HCT116 (cell line): ENCODE measurements at regions not wholly inside any gene's neighbourhood (a gene's known extent, or its start where the extent isn't known, plus 50 kb on each side); places are given as distances from the start of the nearest gene placed in this dataset.

Experiments
- ATAC-seq: fragments of 200-7000 bp; cut with Tn5 transposase; 2 replicates; pipeline ENCODE4 v1.9.1; 2020; ENCODE audit warnings: mild to moderate bottlenecking, moderate library complexity
- BruUV-seq: library from RNA; stranded (reverse); fragments of 400-500 nt; replicated peaks from 2 replicates; lab custom pipeline; 2021; lab: Mats Ljungman, UMichigan
- CTCF ChIA-PET: fragments of 300-600 bp; sonication (Branson Sonifier 250); formaldehyde crosslinking; loops from one replicate; lab custom pipeline; 2021; ENCODE audit warnings: antibody characterized with exemption; lab: Charles Lee
- POLR2A ChIA-PET: fragments of 300-600, 350-600 bp; sonication (Branson Sonifier 250); formaldehyde crosslinking; loops from one replicate; lab custom pipeline; 2021; ENCODE audit warnings: antibody characterized with exemption; lab: Charles Lee
- RAD21 ChIA-PET, 2 experiments: fragments of 300-600 bp; sonication (Branson Sonifier 250); formaldehyde crosslinking; loops; one replicate each; lab custom pipeline; 2023; ENCODE audit warnings: low total read pairs in 2 of 2; ENCODE audit not compliant: uncharacterized antibody in 2 of 2, unreplicated experiment in 2 of 2, low non-redundant PET in 1 of 2; lab: Charles Lee
- DNase-seq: peaks from one replicate; pipeline ENCODE4 v3.0.0-alpha.2; 2010; ENCODE audit warnings: low read depth, low spot score
- H2AFZ ChIP-seq: fragments of 200-600 bp; shearing (Covaris generic), sonication (generic); 2 replicates; pipeline ENCODE4 v1.6.1; 2017; ENCODE audit warnings: low read depth, mixed run types, mixed read lengths, antibody characterized with exemption, low read length; ENCODE audit not compliant: poor library complexity, severe bottlenecking
- H3K27ac ChIP-seq: 2 replicates; pipeline ENCODE4 v1.5.1; 2012; ENCODE audit warnings: low read depth, low read length
- H3K27me3 ChIP-seq: fragments of 200-600 bp; sonication (generic); 2 replicates; pipeline ENCODE4 v1.6.1; 2016; ENCODE audit warnings: mixed run types, low read length, mixed read lengths; ENCODE audit not compliant: insufficient read depth
- H3K36me3 ChIP-seq, 2 experiments: fragments of 200-500 bp in 1 of 2; fragments of 200-600 bp in 1 of 2; sonication (Bioruptor generic) in 1 of 2; sonication (generic) in 1 of 2; 2 replicates each; pipeline versions ENCODE4 v1.5.1 to v1.6.1; 2014 to 2016; ENCODE audit warnings: low read length in 2 of 2, inconsistent platforms in 1 of 2, mixed read lengths in 1 of 2, mixed run types in 1 of 2; ENCODE audit not compliant: insufficient read depth in 2 of 2, control insufficient read depth in 1 of 2
- H3K4me1 ChIP-seq, 2 experiments: fragments of 200-600 bp in 1 of 2; sonication (generic) in 1 of 2; 2 replicates each; pipeline versions ENCODE4 v1.5.1 to v1.6.1; 2012 to 2017; ENCODE audit warnings: low read length in 2 of 2, inconsistent platforms in 1 of 2, mild to moderate bottlenecking in 1 of 2, mixed read lengths in 1 of 2, mixed run types in 1 of 2, moderate library complexity in 1 of 2; ENCODE audit not compliant: insufficient read depth in 2 of 2, control insufficient read depth in 1 of 2
- H3K4me2 ChIP-seq: fragments of 200-600 bp; sonication (generic); 2 replicates; pipeline ENCODE4 v1.6.1; 2017; ENCODE audit warnings: mixed run types, low read length, mixed read lengths
- H3K4me3 ChIP-seq, 2 experiments: fragments of 200-600 bp in 1 of 2; sonication (generic) in 1 of 2; replicated peaks in 1 of 2; 2 replicates each; pipeline ENCODE4 v1.5.1; 2011 to 2016; ENCODE audit warnings: low read length in 2 of 2, control low read depth in 1 of 2, low read depth in 1 of 2, mild to moderate bottlenecking in 1 of 2, mixed read lengths in 1 of 2, mixed run types in 1 of 2
- H3K79me2 ChIP-seq: fragments of 200-600 bp; sonication (generic); 2 replicates; pipeline ENCODE4 v1.6.1; 2017; ENCODE audit warnings: mild to moderate bottlenecking, mixed run types, low read length, moderate library complexity, mixed read lengths; ENCODE audit not compliant: insufficient read depth
- H3K9ac ChIP-seq: fragments of 200-600 bp; sonication (generic); 2 replicates; pipeline ENCODE4 v1.6.1; 2016; ENCODE audit warnings: low read length, mixed read lengths
- H3K9me2 ChIP-seq: fragments of 200-600 bp; sonication (generic), shearing (Covaris generic); 2 replicates; pipeline ENCODE4 v1.6.1; 2017; ENCODE audit warnings: mixed run types, mild to moderate bottlenecking, moderate library complexity; ENCODE audit not compliant: insufficient read depth
- H3K9me3 ChIP-seq, 2 experiments: fragments of 200-500 bp in 1 of 2; fragments of 200-600 bp in 1 of 2; sonication (Bioruptor generic) in 1 of 2; sonication (generic) in 1 of 2; 2 replicates each; pipeline ENCODE4 v1.6.1; 2014 to 2017; ENCODE audit warnings: low read length in 2 of 2, mixed read lengths in 2 of 2, inconsistent platforms in 1 of 2, low read depth in 1 of 2, mild to moderate bottlenecking in 1 of 2, mixed run types in 1 of 2, moderate library complexity in 1 of 2; ENCODE audit not compliant: control insufficient read depth in 1 of 2, insufficient read depth in 1 of 2
- H4K20me1 ChIP-seq: fragments of 200-600 bp; sonication (generic), shearing (Covaris generic); 2 replicates; pipeline ENCODE4 v1.6.1; 2017; ENCODE audit warnings: mixed run types, mild to moderate bottlenecking, moderate library complexity; ENCODE audit not compliant: insufficient read depth
- CEBPB ChIP-seq: IDR thresholded peaks from 2 replicates; pipeline ENCODE4 v1.6.1; 2012; ENCODE audit warnings: low read depth
- EZH2 ChIP-seq: fragments of 200-600 bp; sonication (generic); IDR thresholded peaks from 2 replicates; pipeline ENCODE4 v1.6.1; 2017; ENCODE audit warnings: antibody characterized with exemption, mixed run types
- EZH2phosphoT487 ChIP-seq: fragments of 200-600 bp; IDR thresholded peaks from 2 replicates; pipeline ENCODE4 v1.6.1; 2018; ENCODE audit warnings: antibody characterized with exemption, borderline replicate concordance
- JUND ChIP-seq: IDR thresholded peaks from 2 replicates; pipeline ENCODE4 v1.6.1; 2012
- POLR2A ChIP-seq: IDR thresholded peaks from 2 replicates; pipeline ENCODE4 v1.7.0; 2011; ENCODE audit warnings: borderline replicate concordance; ENCODE audit not compliant: insufficient read depth, insufficient read length; ENCODE audit errors: extremely low read depth
- POLR2AphosphoS5 ChIP-seq: IDR thresholded peaks from 2 replicates; pipeline ENCODE4 v1.6.1; 2011; ENCODE audit warnings: mild to moderate bottlenecking, low read depth, low read length, moderate library complexity
- SIN3A ChIP-seq: IDR thresholded peaks from 2 replicates; pipeline ENCODE4 v1.6.1; 2012; ENCODE audit warnings: low read depth
- SRF ChIP-seq: IDR thresholded peaks from 2 replicates; pipeline ENCODE4 v1.6.1; 2012; ENCODE audit warnings: low read depth
- YY1 ChIP-seq: IDR thresholded peaks from 2 replicates; pipeline ENCODE4 v1.6.1; 2011; ENCODE audit warnings: low read length, low read depth, moderate library complexity, mild to moderate bottlenecking; ENCODE audit not compliant: insufficient replicate concordance; ENCODE audit errors: extremely low read depth
- ZFX ChIP-seq: fragments of 450-650 bp; IDR thresholded peaks from 2 replicates; pipeline ENCODE4 v1.6.1; 2017
- ZNF274 ChIP-seq: fragments of 200-500 bp; sonication (Bioruptor generic); IDR thresholded peaks from 2 replicates; pipeline ENCODE4 v1.6.1; 2014; ENCODE audit warnings: mild to moderate bottlenecking, low read depth, low read length, inconsistent platforms
- intact Hi-C: fragments of 100-400 bp; cut with micrococcal nuclease; formaldehyde crosslinking; loops from 2 replicates; pipeline ENCODE4 v1.10.0; 2022
- TF ChIP-seq, protein P1 (sequence below): IDR thresholded peaks from 2 replicates; pipeline ENCODE4 v1.6.1; 2012
- TF ChIP-seq, protein P2 (sequence below): IDR thresholded peaks from 2 replicates; pipeline ENCODE4 v1.6.1; 2011; ENCODE audit warnings: mild to moderate bottlenecking, low read length, moderate library complexity; ENCODE audit not compliant: insufficient replicate concordance; ENCODE audit errors: extremely low read depth
- TF ChIP-seq, protein P3 (sequence below): IDR thresholded peaks from 2 replicates; pipeline ENCODE4 v1.6.1; 2012
- TF ChIP-seq, protein P4 (sequence below): IDR thresholded peaks from 2 replicates; pipeline ENCODE4 v1.6.1; 2012; ENCODE audit warnings: low read depth

DNA sequence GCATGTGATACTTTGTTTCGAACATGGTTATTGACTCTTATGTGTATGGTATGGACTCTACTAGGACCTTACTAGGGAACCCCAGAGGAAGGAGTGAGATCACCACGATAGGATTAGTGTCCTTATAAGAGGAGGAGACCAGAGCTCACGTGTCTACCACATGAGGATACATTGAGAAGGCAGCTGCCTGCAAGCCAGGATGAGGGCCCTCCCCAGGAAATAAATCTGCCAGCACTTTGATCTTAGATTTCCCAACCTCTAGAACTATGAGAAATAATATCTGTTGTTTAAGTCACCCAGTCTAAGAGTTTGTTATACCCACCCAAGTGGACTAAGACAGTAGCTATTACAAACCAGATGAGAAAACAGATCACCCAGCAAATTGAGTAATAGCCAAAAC, 559.3 kb upstream of the USP24 start:
- ATAC-seq = no peak
- no peaks in the 10 kb centered on the region for H3K79me2 ChIP-seq
- no peak overlapping the region for H3K4me2 ChIP-seq
- no peaks in the 10 kb centered on the region for H4K20me1 ChIP-seq
- no peak for DNase-seq
- CTCF ChIA-PET = no interaction called here
- no TSS peak for BruUV-seq
- no peak overlapping the region for H2AFZ ChIP-seq
- intact Hi-C loops = no loop called here
- H3K4me1 ChIP-seq = no peaks in the 10 kb centered on the region
- TF ChIP-seq, protein P1, sequence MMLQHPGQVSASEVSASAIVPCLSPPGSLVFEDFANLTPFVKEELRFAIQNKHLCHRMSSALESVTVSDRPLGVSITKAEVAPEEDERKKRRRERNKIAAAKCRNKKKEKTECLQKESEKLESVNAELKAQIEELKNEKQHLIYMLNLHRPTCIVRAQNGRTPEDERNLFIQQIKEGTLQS = no peak
- TF ChIP-seq, protein P2, sequence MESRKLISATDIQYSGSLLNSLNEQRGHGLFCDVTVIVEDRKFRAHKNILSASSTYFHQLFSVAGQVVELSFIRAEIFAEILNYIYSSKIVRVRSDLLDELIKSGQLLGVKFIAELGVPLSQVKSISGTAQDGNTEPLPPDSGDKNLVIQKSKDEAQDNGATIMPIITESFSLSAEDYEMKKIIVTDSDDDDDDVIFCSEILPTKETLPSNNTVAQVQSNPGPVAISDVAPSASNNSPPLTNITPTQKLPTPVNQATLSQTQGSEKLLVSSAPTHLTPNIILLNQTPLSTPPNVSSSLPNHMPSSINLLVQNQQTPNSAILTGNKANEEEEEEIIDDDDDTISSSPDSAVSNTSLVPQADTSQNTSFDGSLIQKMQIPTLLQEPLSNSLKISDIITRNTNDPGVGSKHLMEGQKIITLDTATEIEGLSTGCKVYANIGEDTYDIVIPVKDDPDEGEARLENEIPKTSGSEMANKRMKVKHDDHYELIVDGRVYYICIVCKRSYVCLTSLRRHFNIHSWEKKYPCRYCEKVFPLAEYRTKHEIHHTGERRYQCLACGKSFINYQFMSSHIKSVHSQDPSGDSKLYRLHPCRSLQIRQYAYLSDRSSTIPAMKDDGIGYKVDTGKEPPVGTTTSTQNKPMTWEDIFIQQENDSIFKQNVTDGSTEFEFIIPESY = no peak
- TF ChIP-seq, protein P3, sequence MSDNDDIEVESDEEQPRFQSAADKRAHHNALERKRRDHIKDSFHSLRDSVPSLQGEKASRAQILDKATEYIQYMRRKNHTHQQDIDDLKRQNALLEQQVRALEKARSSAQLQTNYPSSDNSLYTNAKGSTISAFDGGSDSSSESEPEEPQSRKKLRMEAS = no peak
- TF ChIP-seq POLR2A = no peak
- TF ChIP-seq EZH2 = no peak
- no peak for TF ChIP-seq CEBPB
- TF ChIP-seq POLR2AphosphoS5 = no peak
- no peak for TF ChIP-seq ZNF274
- no peak for TF ChIP-seq ZFX
- no peak for TF ChIP-seq JUND
- TF ChIP-seq SRF = no peak
- no peak for TF ChIP-seq EZH2phosphoT487
- TF ChIP-seq, protein P4, sequence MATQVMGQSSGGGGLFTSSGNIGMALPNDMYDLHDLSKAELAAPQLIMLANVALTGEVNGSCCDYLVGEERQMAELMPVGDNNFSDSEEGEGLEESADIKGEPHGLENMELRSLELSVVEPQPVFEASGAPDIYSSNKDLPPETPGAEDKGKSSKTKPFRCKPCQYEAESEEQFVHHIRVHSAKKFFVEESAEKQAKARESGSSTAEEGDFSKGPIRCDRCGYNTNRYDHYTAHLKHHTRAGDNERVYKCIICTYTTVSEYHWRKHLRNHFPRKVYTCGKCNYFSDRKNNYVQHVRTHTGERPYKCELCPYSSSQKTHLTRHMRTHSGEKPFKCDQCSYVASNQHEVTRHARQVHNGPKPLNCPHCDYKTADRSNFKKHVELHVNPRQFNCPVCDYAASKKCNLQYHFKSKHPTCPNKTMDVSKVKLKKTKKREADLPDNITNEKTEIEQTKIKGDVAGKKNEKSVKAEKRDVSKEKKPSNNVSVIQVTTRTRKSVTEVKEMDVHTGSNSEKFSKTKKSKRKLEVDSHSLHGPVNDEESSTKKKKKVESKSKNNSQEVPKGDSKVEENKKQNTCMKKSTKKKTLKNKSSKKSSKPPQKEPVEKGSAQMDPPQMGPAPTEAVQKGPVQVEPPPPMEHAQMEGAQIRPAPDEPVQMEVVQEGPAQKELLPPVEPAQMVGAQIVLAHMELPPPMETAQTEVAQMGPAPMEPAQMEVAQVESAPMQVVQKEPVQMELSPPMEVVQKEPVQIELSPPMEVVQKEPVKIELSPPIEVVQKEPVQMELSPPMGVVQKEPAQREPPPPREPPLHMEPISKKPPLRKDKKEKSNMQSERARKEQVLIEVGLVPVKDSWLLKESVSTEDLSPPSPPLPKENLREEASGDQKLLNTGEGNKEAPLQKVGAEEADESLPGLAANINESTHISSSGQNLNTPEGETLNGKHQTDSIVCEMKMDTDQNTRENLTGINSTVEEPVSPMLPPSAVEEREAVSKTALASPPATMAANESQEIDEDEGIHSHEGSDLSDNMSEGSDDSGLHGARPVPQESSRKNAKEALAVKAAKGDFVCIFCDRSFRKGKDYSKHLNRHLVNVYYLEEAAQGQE = no peak
- TF ChIP-seq SIN3A = no peak
- no peak for TF ChIP-seq YY1
- no peak overlapping the region for H3K9ac ChIP-seq
- H3K27ac ChIP-seq = no peak overlapping the region
- H3K9me3 ChIP-seq = no peaks in the 10 kb centered on the region
- H3K4me3 ChIP-seq = no peak overlapping the region
- no peaks in the 10 kb centered on the region for H3K36me3 ChIP-seq
- RAD21 ChIA-PET = no interaction called here
- H3K27me3 ChIP-seq = no peaks in the 10 kb centered on the region
- H3K9me2 ChIP-seq = no peaks in the 10 kb centered on the region
- POLR2A ChIA-PET = no interaction called here
